ENCODE measurements at regions not wholly inside any gene's neighbourhood (a gene's known extent, or its start where the extent isn't known, plus 50 kb on each side); places are given as distances from the start of the nearest gene placed in this dataset.

GRCh38 chr18:40769786-40770185 is 1185.2 kb upstream of the PIK3C3 start:
- H3K4me1 ChIP-seq (ENCODE audit: control insufficient read depth in 4 of 4, insufficient read depth in 4 of 4, low read length in 3 of 4) = no peaks in the 10 kb centered on the region
- 47% methylated on average over 2 of the region's 2 CpGs for WGBS
- H3K36me3 ChIP-seq (ENCODE audit: control insufficient read depth in 4 of 4, insufficient read depth in 3 of 4, low read depth in 1 of 4, low read length in 3 of 4) = no peaks in the 10 kb centered on the region

More at GRCh38 chr18:40769786-40770185, 1185.2 kb upstream of the PIK3C3 start:
- Histone ChIP-seq H3K9ac (ENCODE audit: low read depth in 1 of 2, low read length in 2 of 2) (no peak overlapping the region), H3K27me3 (ENCODE audit: control insufficient read depth in 4 of 4, insufficient read depth in 4 of 4, low read length in 3 of 4) (no peaks in the 10 kb centered on the region), H3K9me3 (ENCODE audit: control insufficient read depth in 4 of 4, low read length in 3 of 4) (no peaks in the 10 kb centered on the region), H3K27ac (ENCODE audit: low read depth in 1 of 2, low read length in 2 of 2) (no peak overlapping the region), H3K4me3 (ENCODE audit: low read depth in 1 of 3, low read length in 3 of 3) (no peak overlapping the region)
- TF ChIP-seq EGR1 (IDR thresholded peaks at IDR 0.05; ENCODE audit: low read depth in 2 of 2) (no peak), CTCF (IDR thresholded peaks at IDR 0.05; ENCODE audit: low read depth, low read length, missing input control) (no peak), SP1 (IDR thresholded peaks at IDR 0.05) (no peak), REST (IDR thresholded peaks at IDR 0.05) (no peak), RAD21 (IDR thresholded peaks at IDR 0.05) (no peak), ATF3 (IDR thresholded peaks at IDR 0.05) (no peak), FOXA2 (IDR thresholded peaks at IDR 0.05) (no peak), NR2F2 (IDR thresholded peaks at IDR 0.05) (no peak), ZBTB33 (IDR thresholded peaks at IDR 0.05) (no peak), HNF4A (conservative IDR thresholded peaks at IDR 0.05) (no peak), RXRA (IDR thresholded peaks at IDR 0.05) (no peak), TAF1 (conservative IDR thresholded peaks at IDR 0.05) (no peak), MAX (IDR thresholded peaks at IDR 0.05) (no peak), FOXA1 (IDR thresholded peaks at IDR 0.05) (no peak), HNF4G (IDR thresholded peaks at IDR 0.05) (no peak), JUND (IDR thresholded peaks at IDR 0.05) (no peak), GABPA (IDR thresholded peaks at IDR 0.05 in 1 of 2, conservative IDR thresholded peaks at IDR 0.05 in 1 of 2) (no peak)
- DNase-seq (ENCODE audit: low spot score) = no peak

All from liver (tissue), 8 donors.